Left hindlimb (tissue), 1 donor: ENCODE measurements at regions not wholly inside any gene's neighbourhood (a gene's known extent, or its start where the extent isn't known, plus 50 kb on each side); places are given as distances from the start of the nearest gene placed in this dataset.

Experiments used
- DNase-seq: peaks from one replicate; pipeline ENCODE4 v3.0.0-alpha.2; 2018

- DNase-seq = no peak
Observed at GRCh38 chr11:95545116-95545875, 244.3 kb downstream of the FAM76B start.

GRCh38 chr11:95544095-95544856 is 245.3 kb downstream of the FAM76B start:
- no peak for DNase-seq

GRCh38 chr11:95542868-95543551 is 246.6 kb downstream of the FAM76B start:
- DNase-seq = no peak

DNA sequence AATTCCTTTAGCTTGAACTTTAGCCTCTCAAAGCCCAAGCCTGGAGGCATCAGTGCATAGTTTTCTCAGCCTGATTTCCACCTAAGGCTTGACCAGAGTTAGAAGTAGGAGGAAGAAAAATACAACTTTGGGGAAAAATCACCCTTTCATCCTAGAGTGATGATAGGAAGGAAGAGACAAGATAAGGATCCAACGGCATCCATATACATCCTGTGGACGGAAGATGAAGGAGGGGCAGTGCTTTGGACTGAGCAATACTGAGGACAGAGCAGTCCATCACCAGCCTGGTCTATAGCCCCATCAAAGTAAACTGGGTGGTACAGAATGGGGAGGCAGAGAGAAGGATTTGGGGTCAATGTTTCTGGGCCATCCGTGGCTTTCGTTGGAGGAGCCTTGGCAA is 247.9 kb downstream of the FAM76B start:
- no peak for DNase-seq

GRCh38 chr11:95536047-95536690 is 253.4 kb downstream of the FAM76B start:
- no peak for DNase-seq

DNA sequence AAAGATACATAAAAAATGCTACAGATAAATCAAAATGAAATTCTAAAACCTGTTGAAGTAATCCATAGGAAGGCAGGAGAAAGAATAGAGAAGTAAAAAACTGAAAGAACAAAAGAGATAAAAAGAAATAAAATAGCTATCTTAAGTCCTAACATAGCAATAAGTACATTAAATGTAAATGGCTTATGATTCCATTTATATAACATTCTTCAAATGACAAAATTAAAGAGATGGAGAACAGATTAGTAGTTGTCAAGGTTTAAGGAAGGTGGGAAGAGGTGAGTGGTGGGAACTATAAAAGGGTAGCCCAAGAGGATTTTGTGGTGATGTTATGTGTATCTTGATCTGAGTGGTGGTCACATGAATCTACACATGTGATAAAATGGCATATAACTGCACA is 254.8 kb downstream of the FAM76B start:
- no peak for DNase-seq

GRCh38 chr11:95534226-95534625 is 255.4 kb downstream of the FAM76B start:
- DNase-seq = no peak

DNA sequence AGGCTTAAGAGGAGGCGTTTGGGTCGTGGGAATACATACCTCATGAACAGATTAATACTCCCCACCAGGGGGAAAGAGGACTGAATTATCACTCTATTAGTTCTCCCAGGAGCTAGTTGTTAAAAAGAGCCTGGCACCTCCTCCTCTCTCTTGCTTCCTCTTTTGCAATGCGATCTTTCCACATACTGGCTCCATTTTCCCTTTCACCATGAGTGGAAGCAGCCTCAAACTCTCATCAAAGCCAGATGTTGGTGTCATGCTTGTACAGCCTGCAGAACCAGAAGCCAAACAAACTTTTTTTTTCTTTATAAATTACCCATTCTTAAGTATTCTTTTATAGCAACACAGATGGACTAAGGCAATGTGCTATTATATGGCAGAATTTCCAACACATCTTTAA is 258.5 kb downstream of the FAM76B start:
- no peak for DNase-seq

GRCh38 chr11:95524314-95525036 is 265.1 kb downstream of the FAM76B start:
- no peak for DNase-seq

DNA sequence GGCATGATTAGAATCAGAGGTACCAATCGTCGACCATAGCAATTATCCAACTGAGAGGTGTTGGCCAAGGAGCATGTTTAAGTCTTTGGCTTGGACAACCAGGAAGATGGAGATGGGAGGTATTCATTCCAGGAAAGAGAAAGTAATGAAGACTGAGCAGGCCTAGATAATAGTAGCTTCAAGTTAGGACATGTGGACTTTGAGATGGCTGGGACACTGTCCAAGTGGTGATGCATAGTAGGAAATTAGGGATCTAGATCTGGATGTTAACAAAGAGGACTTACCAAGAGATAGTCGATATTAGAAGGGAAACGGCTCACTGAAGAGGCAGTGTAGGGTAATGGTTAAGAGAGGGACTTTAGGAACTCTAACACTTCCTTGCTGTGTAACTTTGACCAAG is 266.7 kb downstream of the FAM76B start:
- no peak for DNase-seq

GRCh38 chr11:95521862-95522261 is 267.7 kb downstream of the FAM76B start:
- no peak for DNase-seq

GRCh38 chr11:95521133-95521542 is 268.4 kb downstream of the FAM76B start:
- DNase-seq = no peak

DNA sequence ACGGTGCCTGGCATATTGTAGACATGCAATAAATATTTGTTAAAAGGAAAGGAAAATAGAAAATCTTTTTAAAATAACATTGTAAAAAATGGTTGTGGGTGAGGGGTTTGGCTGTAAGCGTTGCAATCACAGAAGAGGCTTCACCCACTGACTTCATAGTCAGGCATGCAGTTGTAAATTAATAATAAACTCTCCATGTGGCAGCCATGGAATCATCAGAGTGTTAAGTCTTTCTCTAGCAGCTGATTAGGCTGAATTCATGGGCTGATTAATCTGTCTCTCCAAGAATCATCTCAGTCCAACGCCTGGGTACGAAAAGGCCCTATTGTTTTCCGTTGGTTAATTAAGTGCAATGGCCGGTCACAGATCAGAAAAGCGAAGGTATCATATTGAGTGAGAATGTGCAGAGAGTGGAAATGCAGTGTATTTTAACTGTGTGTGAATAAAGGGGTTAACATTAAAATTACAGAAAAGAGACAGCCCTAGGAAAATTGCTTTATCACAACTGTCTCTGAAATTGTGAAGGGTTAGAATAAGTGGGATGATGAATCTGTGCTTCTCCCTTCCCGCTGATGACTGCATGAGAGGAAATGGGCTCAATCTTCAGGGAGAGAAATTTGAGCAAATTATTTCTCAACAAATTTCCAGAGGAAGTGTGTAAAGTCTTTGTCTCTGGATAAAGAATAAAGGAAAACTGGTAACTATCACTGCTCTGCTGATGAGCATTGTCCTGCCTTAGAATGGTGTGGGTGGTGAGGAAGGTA is 269.0 kb downstream of the FAM76B start:
- DNase-seq = no peak

GRCh38 chr11:95519912-95520311 is 269.7 kb downstream of the FAM76B start:
- DNase-seq = no peak

- DNase-seq = no peak
Observed at GRCh38 chr11:95517453-95517852, 272.1 kb downstream of the FAM76B start.

- no peak for DNase-seq
Observed at GRCh38 chr11:95516786-95517185, 272.8 kb downstream of the FAM76B start.

DNA sequence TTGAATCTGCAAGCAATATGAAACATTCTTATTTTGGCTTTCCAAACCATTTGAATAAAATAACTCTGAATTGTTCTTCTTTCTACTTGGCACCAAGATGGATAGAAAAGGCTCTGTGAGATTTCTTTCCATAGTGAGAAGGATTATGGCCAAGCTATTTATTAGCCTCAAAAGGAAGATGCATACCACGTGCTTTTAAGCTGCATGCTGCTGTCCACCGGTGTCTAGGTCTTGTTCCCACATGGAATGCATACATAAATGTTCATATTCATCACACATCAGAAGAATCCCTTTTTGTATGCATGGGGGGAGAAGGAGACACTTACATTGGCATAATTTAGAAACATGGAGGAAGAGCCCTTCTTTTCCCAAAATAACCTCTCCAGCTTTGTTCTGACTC is 273.4 kb downstream of the FAM76B start:
- no peak for DNase-seq

- no peak for DNase-seq
Observed at GRCh38 chr11:95515371-95515770, 274.2 kb downstream of the FAM76B start.

DNA sequence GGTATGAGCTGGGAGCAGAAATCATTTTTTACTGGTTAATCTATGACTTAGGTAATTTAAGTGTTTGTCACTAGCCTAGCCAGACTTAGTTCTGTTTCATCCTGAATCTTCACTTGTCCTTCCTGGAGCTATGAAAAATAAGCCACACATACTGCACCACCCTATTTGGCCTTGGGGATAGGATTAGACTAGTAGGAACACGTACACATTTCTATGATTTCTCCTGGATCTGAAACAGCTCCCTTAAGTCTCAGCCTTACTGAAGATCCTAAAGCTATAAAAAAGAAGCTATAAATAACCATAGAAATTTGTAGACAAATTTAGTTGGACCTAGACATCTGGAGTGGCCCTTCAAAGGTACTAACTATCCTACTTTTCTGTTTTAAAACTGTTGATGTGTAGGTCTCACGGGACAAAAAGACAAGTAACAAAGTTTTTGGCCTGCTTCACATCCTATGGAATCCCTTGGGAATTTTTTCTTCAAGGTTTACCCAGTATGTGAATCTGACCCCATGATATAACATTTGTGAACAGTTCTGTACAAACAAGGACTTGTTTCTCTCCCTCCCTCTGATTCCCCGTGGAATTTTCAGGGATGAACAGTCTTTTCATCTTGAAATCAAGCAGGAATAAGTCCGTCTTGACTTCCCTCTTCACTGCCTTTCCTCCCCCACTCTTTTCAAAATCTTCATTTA is 275.0 kb downstream of the FAM76B start:
- DNase-seq = no peak

- peak; percentile 57 for DNase-seq
Observed at GRCh38 chr11:95512682-95513081, 276.9 kb downstream of the FAM76B start.

DNA sequence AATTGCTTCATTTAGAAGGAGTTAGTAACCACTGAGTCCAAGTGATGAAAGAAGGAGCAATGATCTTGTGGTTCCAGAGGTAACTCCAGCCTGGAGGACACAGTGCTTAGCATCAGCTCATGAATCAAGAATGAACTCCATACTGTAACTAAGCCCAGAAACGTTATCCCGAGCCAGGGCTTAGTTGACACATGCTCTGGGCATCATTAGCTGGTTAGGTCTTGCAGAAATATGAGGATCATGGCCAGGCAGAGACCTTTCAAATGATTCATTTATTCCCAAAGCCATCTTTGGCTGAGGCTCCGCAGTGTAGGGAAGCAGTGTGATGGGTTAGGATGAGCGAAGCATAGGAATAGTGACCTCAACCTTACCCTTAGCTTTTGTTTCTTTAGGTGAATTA is 277.4 kb downstream of the FAM76B start:
- no peak for DNase-seq
